IMR-90 (cell line): ENCODE measurements at regions not wholly inside any gene's neighbourhood (a gene's known extent, or its start where the extent isn't known, plus 50 kb on each side); places are given as distances from the start of the nearest gene placed in this dataset.
A peak's percentile ranks its signal among the peaks of the same experiment; 100 is the strongest.

Experiments
- ATAC-seq: fragments of 200-7000 bp; cut with Tn5 transposase; 2 replicates; pipeline ENCODE4 v1.9.1; 2020; ENCODE audit warnings: low read depth, mild to moderate bottlenecking, moderate library complexity
- BruUV-seq: library from RNA; stranded (reverse); fragments of 400-500 nt; replicated peaks from 2 replicates; lab custom pipeline; 2021; lab: Mats Ljungman, UMichigan
- CTCF ChIA-PET: fragments of 300-600 bp; formaldehyde crosslinking; extraction: SDS; loops from one replicate; lab custom pipeline; 2021; ENCODE audit warnings: antibody characterized with exemption; lab: Yijun Ruan, JAX
- POLR2A ChIA-PET: fragments of 300-600 bp; sonication (Branson Sonifier 250); formaldehyde crosslinking; loops from one replicate; lab custom pipeline; 2022; ENCODE audit warnings: antibody characterized with exemption; ENCODE audit not compliant: unreplicated experiment; lab: Charles Lee
- DNase-seq: peaks from one replicate; pipeline ENCODE4 v3.0.0; 2013
- H2AFZ ChIP-seq: replicated peaks from 2 replicates; pipeline ENCODE3; 2013; ENCODE audit warnings: low read length, mild to moderate bottlenecking; ENCODE audit not compliant: poor library complexity
- H2AK5ac ChIP-seq: 2 replicates; pipeline ENCODE4 v1.6.1; 2013; ENCODE audit warnings: low read depth, low read length, inconsistent platforms
- H2AK9ac ChIP-seq: replicated peaks from 2 replicates; pipeline ENCODE3; 2013; ENCODE audit warnings: mild to moderate bottlenecking, low read depth, low read length, moderate library complexity; ENCODE audit not compliant: poor library complexity
- H2BK120ac ChIP-seq: 2 replicates; pipeline ENCODE4 v1.6.1; 2013; ENCODE audit warnings: low read depth, low read length, inconsistent platforms
- H2BK15ac ChIP-seq: 3 replicates; pipeline ENCODE4 v1.6.1; 2013; ENCODE audit warnings: low read depth, low read length, inconsistent platforms
- H2BK20ac ChIP-seq: 2 replicates; pipeline ENCODE4 v1.6.1; 2013; ENCODE audit warnings: low read depth, mild to moderate bottlenecking, inconsistent platforms, low read length, moderate library complexity
- H2BK5ac ChIP-seq: 2 replicates; pipeline ENCODE4 v1.6.1; 2013; ENCODE audit warnings: mild to moderate bottlenecking, low read depth, low read length, inconsistent platforms; ENCODE audit not compliant: poor library complexity, severe bottlenecking
- H3K14ac ChIP-seq: replicated peaks from 2 replicates; pipeline ENCODE4 v1.6.1; 2013; ENCODE audit warnings: low read depth, low read length, inconsistent platforms
- H3K18ac ChIP-seq: 2 replicates; pipeline ENCODE4 v1.6.1; 2013; ENCODE audit warnings: low read depth, low read length, control low read depth
- H3K23ac ChIP-seq: 2 replicates; pipeline ENCODE4 v1.6.1; 2013; ENCODE audit warnings: low read depth, low read length, inconsistent platforms
- H3K27ac ChIP-seq: 2 replicates; pipeline ENCODE4 v1.5.1; 2013; ENCODE audit warnings: mild to moderate bottlenecking, control low read depth, low read length; ENCODE audit not compliant: insufficient read depth
- H3K27me3 ChIP-seq: 2 replicates; pipeline ENCODE4 v1.6.1; 2013; ENCODE audit warnings: low read length; ENCODE audit not compliant: control insufficient read depth, insufficient read depth
- H3K36me3 ChIP-seq: 2 replicates; pipeline ENCODE4 v1.6.1; 2013; ENCODE audit warnings: low read length, mixed read lengths; ENCODE audit not compliant: control insufficient read depth, insufficient read depth
- H3K4ac ChIP-seq: 2 replicates; pipeline ENCODE4 v1.6.1; 2013; ENCODE audit warnings: low read depth, low read length, inconsistent platforms
- H3K4me1 ChIP-seq: 2 replicates; pipeline ENCODE4 v1.6.1; 2013; ENCODE audit warnings: low read length, mixed read lengths; ENCODE audit not compliant: control insufficient read depth, insufficient read depth
- H3K4me2 ChIP-seq: 2 replicates; pipeline ENCODE4 v1.6.1; 2013; ENCODE audit warnings: low read depth, mild to moderate bottlenecking, control low read depth, low read length, moderate library complexity
- H3K4me3 ChIP-seq: 2 replicates; pipeline ENCODE4 v1.5.1; 2013; ENCODE audit warnings: low read depth, mild to moderate bottlenecking, control low read depth, low read length, moderate library complexity; ENCODE audit not compliant: insufficient read depth
- H3K56ac ChIP-seq: 2 replicates; pipeline ENCODE4 v1.6.1; 2013; ENCODE audit warnings: low read length, inconsistent platforms; ENCODE audit not compliant: insufficient read depth; ENCODE audit errors: extremely low read depth
- H3K79me1 ChIP-seq, 2 experiments: 2 replicates each; pipeline ENCODE4 v1.6.1; 2013; ENCODE audit warnings: low read length in 2 of 2, inconsistent platforms in 1 of 2, low read depth in 1 of 2
- H3K9ac ChIP-seq: 2 replicates; pipeline ENCODE4 v1.6.1; 2013; ENCODE audit warnings: low read depth, low read length, control low read depth
- H3K9me1 ChIP-seq: 2 replicates; pipeline ENCODE4 v1.6.1; 2013; ENCODE audit warnings: low read length, inconsistent platforms; ENCODE audit not compliant: insufficient read depth
- H3K9me3 ChIP-seq: 2 replicates; pipeline ENCODE4 v1.6.1; 2013; ENCODE audit warnings: low read length; ENCODE audit not compliant: control insufficient read depth, insufficient read depth
- H4K20me1 ChIP-seq: 2 replicates; pipeline ENCODE4 v1.6.1; 2013; ENCODE audit warnings: low read length, inconsistent platforms; ENCODE audit not compliant: insufficient read depth
- H4K5ac ChIP-seq: 2 replicates; pipeline ENCODE4 v1.6.1; 2013; ENCODE audit warnings: mild to moderate bottlenecking, low read depth, low read length, control low read depth
- H4K8ac ChIP-seq, 2 experiments: 2 replicates each; pipeline ENCODE4 v1.6.1; 2013; ENCODE audit warnings: low read depth in 2 of 2, low read length in 2 of 2, control low read depth in 1 of 2, inconsistent platforms in 1 of 2
- H4K91ac ChIP-seq: 2 replicates; pipeline ENCODE4 v1.6.1; 2013; ENCODE audit warnings: low read depth, low read length, inconsistent platforms; ENCODE audit not compliant: insufficient read depth
- MAFK ChIP-seq: IDR thresholded peaks from 2 replicates; pipeline ENCODE4 v1.6.1; 2012; ENCODE audit warnings: low read depth, low read length, improper control_type of control experiment
- WGBS, 2 experiments: methylation state at CpG; one replicate each; pipeline versions ENCODE4 v1.1.5 to v1.1.7; 2013; ENCODE audit warnings: missing lambda C conversion rate in 2 of 2; ENCODE audit not compliant: insufficient read length in 1 of 2; ENCODE audit errors: extremely low coverage in 2 of 2; 5-methylcytosine and 5-hydroxymethylcytosine counted together
- dilution Hi-C: fragments of 300-500 bp; cut with HindIII; formaldehyde crosslinking; loops from one replicate; pipeline ENCODE4 v1.14.3; 2018; ENCODE audit warnings: low sequenced_read_pairs; ENCODE audit not compliant: unreplicated experiment
- in situ Hi-C: fragments of 300-500 bp; cut with MboI; formaldehyde crosslinking; loops from 3 replicates; pipeline ENCODE4 v1.14.3; 2019; ENCODE audit warnings: low sequenced_read_pairs, inconsistent platforms, mixed read lengths
- intact Hi-C: fragments of 100-400 bp; cut with micrococcal nuclease; formaldehyde crosslinking; loops from 2 replicates; pipeline ENCODE4 v1.10.0; 2022
- TF ChIP-seq, protein P1 (sequence below): fragments of 150-350 bp; IDR thresholded peaks from 2 replicates; pipeline ENCODE4 v1.6.1; 2016; ENCODE audit warnings: low read depth, mild to moderate bottlenecking, low read length, moderate library complexity, borderline replicate concordance
- TF ChIP-seq, protein P2 (sequence below): conservative IDR thresholded peaks from 2 replicates; pipeline ENCODE4 v1.5.1; 2012; ENCODE audit warnings: mild to moderate bottlenecking, low read depth, low read length, improper control_type of control experiment

DNA sequence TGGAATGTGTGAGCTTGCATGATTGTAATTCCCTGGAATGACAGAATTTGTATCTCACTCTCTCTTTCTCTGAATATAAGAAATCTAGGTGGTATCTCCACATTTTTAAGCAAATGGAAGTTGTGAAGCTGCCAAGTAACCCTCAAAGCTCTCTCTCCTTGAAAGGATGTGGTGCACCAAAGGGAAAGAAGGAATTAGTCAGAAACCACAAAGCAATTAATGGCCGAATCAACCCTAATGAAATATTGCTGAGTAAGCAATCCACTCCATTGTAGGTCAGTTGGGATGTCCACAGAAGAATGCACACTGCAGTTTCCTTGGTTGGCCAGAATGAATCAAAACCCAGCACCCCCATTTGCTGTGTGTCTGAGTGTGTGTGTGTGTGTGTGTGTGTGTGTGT, 153.5 kb downstream of the KCNA5 start:
- CTCF ChIA-PET = no interaction called here

More for the DNA sequence above, 153.5 kb downstream of the KCNA5 start:
- H3K27me3 ChIP-seq = no peaks in the 10 kb centered on the region
- H4K5ac ChIP-seq = no peak overlapping the region
- intact Hi-C loops = no loop called here
- in situ Hi-C loops = no loop called here
- H3K36me3 ChIP-seq = no peaks in the 10 kb centered on the region
- no peak overlapping the region for H2AK9ac ChIP-seq
- no peak overlapping the region for H2AFZ ChIP-seq
- H2BK120ac ChIP-seq = no peak overlapping the region
- H3K9me1 ChIP-seq = peaks cover 7% of the 10 kb centered on the region; the same call in 1 of the 2 replicates
- H3K14ac ChIP-seq = no peak overlapping the region
- no peak overlapping the region for H4K91ac ChIP-seq
- no peak overlapping the region for H3K18ac ChIP-seq
- POLR2A ChIA-PET = no interaction called here
- no TSS peak for BruUV-seq
- no peak overlapping the region for H3K4me2 ChIP-seq
- no peak overlapping the region for H3K9ac ChIP-seq
- H2BK15ac ChIP-seq = no peak overlapping the region
- WGBS, 2 experiments = no CpG with 5 or more reads among the region's 1 CpG
- no peak overlapping the region for H3K23ac ChIP-seq
- H3K79me1 ChIP-seq = no peaks in the 10 kb centered on the region
- peak; percentile 53 for DNase-seq
- no peak overlapping the region for H3K56ac ChIP-seq
- no peak overlapping the region for H2BK5ac ChIP-seq
- no peaks in the 10 kb centered on the region for H4K20me1 ChIP-seq
- no peak overlapping the region for H3K27ac ChIP-seq
- H3K4me1 ChIP-seq = peaks cover 4% of the 10 kb centered on the region; the same call in 1 of the 2 replicates
- dilution Hi-C loops = no loop called here
- H4K8ac ChIP-seq = no peak overlapping the region
- TF ChIP-seq, protein P1, sequence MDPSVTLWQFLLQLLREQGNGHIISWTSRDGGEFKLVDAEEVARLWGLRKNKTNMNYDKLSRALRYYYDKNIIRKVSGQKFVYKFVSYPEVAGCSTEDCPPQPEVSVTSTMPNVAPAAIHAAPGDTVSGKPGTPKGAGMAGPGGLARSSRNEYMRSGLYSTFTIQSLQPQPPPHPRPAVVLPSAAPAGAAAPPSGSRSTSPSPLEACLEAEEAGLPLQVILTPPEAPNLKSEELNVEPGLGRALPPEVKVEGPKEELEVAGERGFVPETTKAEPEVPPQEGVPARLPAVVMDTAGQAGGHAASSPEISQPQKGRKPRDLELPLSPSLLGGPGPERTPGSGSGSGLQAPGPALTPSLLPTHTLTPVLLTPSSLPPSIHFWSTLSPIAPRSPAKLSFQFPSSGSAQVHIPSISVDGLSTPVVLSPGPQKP = no peak
- TF ChIP-seq, protein P2, sequence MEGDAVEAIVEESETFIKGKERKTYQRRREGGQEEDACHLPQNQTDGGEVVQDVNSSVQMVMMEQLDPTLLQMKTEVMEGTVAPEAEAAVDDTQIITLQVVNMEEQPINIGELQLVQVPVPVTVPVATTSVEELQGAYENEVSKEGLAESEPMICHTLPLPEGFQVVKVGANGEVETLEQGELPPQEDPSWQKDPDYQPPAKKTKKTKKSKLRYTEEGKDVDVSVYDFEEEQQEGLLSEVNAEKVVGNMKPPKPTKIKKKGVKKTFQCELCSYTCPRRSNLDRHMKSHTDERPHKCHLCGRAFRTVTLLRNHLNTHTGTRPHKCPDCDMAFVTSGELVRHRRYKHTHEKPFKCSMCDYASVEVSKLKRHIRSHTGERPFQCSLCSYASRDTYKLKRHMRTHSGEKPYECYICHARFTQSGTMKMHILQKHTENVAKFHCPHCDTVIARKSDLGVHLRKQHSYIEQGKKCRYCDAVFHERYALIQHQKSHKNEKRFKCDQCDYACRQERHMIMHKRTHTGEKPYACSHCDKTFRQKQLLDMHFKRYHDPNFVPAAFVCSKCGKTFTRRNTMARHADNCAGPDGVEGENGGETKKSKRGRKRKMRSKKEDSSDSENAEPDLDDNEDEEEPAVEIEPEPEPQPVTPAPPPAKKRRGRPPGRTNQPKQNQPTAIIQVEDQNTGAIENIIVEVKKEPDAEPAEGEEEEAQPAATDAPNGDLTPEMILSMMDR = no peak
- TF ChIP-seq MAFK = peak; percentile 99
- H3K9me3 ChIP-seq = no peaks in the 10 kb centered on the region
- no peak overlapping the region for H2AK5ac ChIP-seq
- H2BK20ac ChIP-seq = no peak overlapping the region
- no peak overlapping the region for H3K4ac ChIP-seq
- no peak for ATAC-seq
- H3K4me3 ChIP-seq = no peak overlapping the region
